Muscle layer of colon (tissue), 2 donors: ENCODE measurements at regions not wholly inside any gene's neighbourhood (a gene's known extent, or its start where the extent isn't known, plus 50 kb on each side); places are given as distances from the start of the nearest gene placed in this dataset.

Experiments
- H3K27ac ChIP-seq: one replicate; pipeline ENCODE4 v1.7.0; 2013; ENCODE audit warnings: low read depth, mild to moderate bottlenecking, low read length, moderate library complexity
- H3K27me3 ChIP-seq, 2 donors: one replicate each; pipeline ENCODE4 v1.7.0; 2013; ENCODE audit warnings: low read length in 2 of 2, mild to moderate bottlenecking in 2 of 2; ENCODE audit not compliant: insufficient read depth in 2 of 2, control insufficient read depth in 1 of 2
- H3K36me3 ChIP-seq: one replicate; pipeline ENCODE4 v1.7.0; 2013; ENCODE audit warnings: mild to moderate bottlenecking, low read length; ENCODE audit not compliant: insufficient read depth
- H3K4me1 ChIP-seq: one replicate; pipeline ENCODE4 v1.7.0; 2013; ENCODE audit warnings: mild to moderate bottlenecking, low read length; ENCODE audit not compliant: insufficient read depth
- H3K4me3 ChIP-seq, 2 donors: one replicate each; pipeline ENCODE4 v1.7.0; 2013; ENCODE audit warnings: low read length in 2 of 2, low read depth in 1 of 2, mild to moderate bottlenecking in 1 of 2, moderate library complexity in 1 of 2
- H3K9ac ChIP-seq: one replicate; pipeline ENCODE4 v1.7.0; 2013; ENCODE audit warnings: low read length
- H3K9me3 ChIP-seq: one replicate; pipeline ENCODE4 v1.7.0; 2013; ENCODE audit warnings: mild to moderate bottlenecking, low read length
- donor health status: abdominal sarcoma.
- donor health status: Adenocarcinoma of cecum.

- Histone ChIP-seq H3K4me3 (no peak overlapping the region), H3K9me3 (no peaks in the 10 kb centered on the region), H3K36me3 (no peaks in the 10 kb centered on the region), H3K27ac (no peak overlapping the region), H3K27me3 (no peaks in the 10 kb centered on the region), H3K9ac (no peak overlapping the region), H3K4me1 (no peaks in the 10 kb centered on the region)
These were observed 70.1 kb upstream of the NRIP1 start for GRCh38 chr21:15134701-15135470.

GRCh38 chr21:15135867-15136629 lies 71.2 kb upstream of the NRIP1 start:
- Histone ChIP-seq H3K9ac (no peak overlapping the region), H3K27ac (no peak overlapping the region), H3K36me3 (no peaks in the 10 kb centered on the region), H3K9me3 (no peaks in the 10 kb centered on the region), H3K4me1 (no peaks in the 10 kb centered on the region), H3K4me3 (no peak overlapping the region), H3K27me3 (no peaks in the 10 kb centered on the region)

DNA sequence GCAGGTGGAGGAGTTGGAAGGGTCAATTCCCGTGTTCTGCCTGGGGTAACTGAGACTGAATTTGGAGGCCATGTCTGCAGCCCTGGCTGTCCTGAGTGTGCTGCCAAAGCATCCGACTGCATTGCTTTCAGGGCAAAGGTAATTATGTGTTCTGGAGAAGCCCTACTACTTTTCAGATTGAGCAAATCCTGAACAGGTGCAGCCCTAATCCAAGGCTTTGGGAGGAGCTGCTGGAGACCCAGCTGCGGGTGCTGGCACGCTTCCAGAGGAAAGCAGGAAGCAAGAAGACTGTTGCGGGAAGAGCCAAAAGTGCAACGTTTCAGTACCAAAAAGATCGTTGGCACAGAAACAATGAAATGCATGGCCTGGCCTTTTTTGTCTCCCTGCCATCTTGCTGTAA lies 73.7 kb upstream of the NRIP1 start:
- Histone ChIP-seq H3K4me3 (no peak overlapping the region), H3K27ac (no peak overlapping the region), H3K4me1 (no peaks in the 10 kb centered on the region), H3K9ac (no peak overlapping the region), H3K36me3 (no peaks in the 10 kb centered on the region), H3K9me3 (no peaks in the 10 kb centered on the region), H3K27me3 (no peaks in the 10 kb centered on the region)

DNA sequence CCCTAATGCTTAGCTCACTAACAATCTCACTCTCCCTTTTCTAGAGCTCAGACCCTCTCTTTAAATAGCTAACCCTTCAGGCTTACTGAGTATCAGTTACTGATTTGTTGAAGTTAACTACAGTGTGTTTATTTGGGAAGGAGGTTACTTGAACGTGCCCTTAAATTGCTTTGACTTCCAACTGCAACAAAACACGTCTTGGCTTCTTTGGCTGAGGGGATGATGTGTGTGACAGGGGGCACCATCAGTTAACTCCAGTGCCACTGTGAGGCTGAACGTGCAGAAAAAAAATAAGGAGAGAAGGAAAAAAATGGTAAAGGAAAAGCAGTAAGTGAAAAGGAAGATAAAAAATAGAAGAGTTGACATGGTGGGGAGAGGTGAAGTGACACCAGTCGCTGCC lies 75.1 kb upstream of the NRIP1 start:
- Histone ChIP-seq H3K4me1 (no peaks in the 10 kb centered on the region), H3K27me3 (no peaks in the 10 kb centered on the region), H3K9me3 (no peaks in the 10 kb centered on the region), H3K4me3 (no peak overlapping the region), H3K36me3 (no peaks in the 10 kb centered on the region), H3K27ac (no peak overlapping the region), H3K9ac (no peak overlapping the region)

DNA sequence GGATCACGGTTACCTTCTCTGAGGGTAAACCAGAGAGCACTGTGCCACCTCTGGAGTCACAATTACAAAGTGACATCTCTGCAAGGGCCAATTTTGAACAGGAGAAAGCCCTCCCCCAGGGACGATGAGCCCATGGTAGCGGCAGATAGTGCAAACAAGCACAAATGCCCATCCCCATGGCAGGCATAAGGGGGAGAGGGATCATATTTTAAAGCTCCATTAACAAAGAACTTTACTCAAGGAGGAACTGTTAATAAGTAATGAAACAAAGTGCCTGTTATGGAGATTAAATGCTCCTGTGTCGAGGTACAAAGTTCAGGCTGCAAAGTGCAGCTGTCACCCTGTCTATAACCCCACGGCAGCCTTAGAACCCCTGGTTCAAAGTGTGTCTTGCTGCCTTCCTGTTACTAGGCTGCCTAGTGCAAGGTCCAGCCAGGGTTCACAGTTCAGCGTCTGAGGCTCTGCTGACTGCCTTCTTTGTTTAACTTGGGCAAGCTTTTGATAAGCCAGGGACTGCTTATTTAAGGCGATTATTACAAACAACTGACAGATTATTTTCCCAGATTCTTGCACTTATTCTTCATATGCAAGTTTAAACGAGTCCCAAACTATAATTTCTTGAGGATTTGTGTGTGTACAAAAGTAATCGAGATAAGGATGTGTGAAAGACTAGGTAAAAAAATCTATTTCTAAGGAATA lies 75.7 kb upstream of the NRIP1 start:
- no peaks in the 10 kb centered on the region for H3K36me3 ChIP-seq
- H3K4me3 ChIP-seq, result no peak overlapping the region
- no peak overlapping the region for H3K27ac ChIP-seq
- no peaks in the 10 kb centered on the region for H3K4me1 ChIP-seq
- no peaks in the 10 kb centered on the region for H3K9me3 ChIP-seq
- no peaks in the 10 kb centered on the region for H3K27me3 ChIP-seq
- no peak overlapping the region for H3K9ac ChIP-seq

- Histone ChIP-seq H3K36me3 (no peaks in the 10 kb centered on the region), H3K27ac (no peak overlapping the region), H3K27me3 (no peaks in the 10 kb centered on the region), H3K9ac (no peak overlapping the region), H3K9me3 (no peaks in the 10 kb centered on the region), H3K4me1 (no peaks in the 10 kb centered on the region), H3K4me3 (no peak overlapping the region)
These were observed 76.6 kb upstream of the NRIP1 start for GRCh38 chr21:15141261-15141970.

DNA sequence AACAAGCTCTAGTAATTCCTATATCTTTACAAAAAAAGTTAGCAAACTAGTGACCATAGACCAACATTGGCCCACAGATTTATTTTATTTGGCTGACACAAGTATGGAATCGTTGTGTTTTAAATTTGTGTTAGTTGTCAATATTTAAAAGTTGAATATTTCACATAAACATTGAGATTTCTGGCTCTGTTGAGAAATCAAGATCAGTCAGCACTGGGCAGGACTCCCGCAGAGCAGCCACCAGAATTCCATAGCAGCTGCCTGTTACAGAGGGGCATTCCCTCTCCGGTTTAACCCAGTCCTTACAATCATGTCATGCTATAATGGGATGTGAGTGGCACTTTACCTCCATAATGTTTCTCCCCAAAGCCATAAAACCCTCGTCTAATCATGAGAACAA lies 79.2 kb upstream of the NRIP1 start:
- Histone ChIP-seq H3K27me3 (no peaks in the 10 kb centered on the region), H3K9ac (no peak overlapping the region), H3K27ac (no peak overlapping the region), H3K4me1 (no peaks in the 10 kb centered on the region), H3K36me3 (no peaks in the 10 kb centered on the region), H3K9me3 (no peaks in the 10 kb centered on the region), H3K4me3 (no peak overlapping the region)

- no peak overlapping the region for H3K9ac ChIP-seq
- no peak overlapping the region for H3K27ac ChIP-seq
- H3K36me3 ChIP-seq, result no peaks in the 10 kb centered on the region
- no peaks in the 10 kb centered on the region for H3K9me3 ChIP-seq
- no peaks in the 10 kb centered on the region for H3K4me1 ChIP-seq
- H3K27me3 ChIP-seq, result no peaks in the 10 kb centered on the region
- no peak overlapping the region for H3K4me3 ChIP-seq
These were observed 83.6 kb upstream of the NRIP1 start for GRCh38 chr21:15148437-15148836.

DNA sequence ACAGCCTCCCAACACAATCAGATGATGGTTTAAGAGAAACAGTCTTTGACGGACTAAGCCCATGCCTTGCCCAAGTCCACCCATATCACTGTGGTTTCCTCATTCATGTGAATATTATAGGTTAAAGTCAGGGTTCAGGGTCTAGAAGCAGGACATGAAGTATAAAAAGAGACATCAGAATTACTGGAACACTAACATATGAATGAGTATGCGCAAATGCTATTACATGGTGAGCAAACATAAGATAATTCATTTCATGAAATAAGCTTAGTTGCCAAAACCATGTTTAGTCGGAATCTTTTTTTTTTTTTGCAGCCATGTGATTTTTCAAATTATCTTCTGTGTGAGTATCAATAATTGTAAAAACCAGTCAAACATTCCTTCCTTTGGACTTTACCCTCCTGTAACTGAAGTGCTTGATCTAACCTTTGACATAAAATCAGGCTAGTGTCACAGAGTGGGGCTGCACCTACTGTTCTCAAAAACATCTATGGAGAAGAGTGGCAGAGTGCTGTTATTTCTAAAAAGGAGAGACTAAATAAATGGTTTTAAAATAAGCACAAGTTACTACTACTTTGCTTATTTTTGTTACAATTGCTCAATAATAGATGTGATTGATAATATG lies 84.9 kb upstream of the NRIP1 start:
- H3K4me1 ChIP-seq, result no peaks in the 10 kb centered on the region
- H3K9ac ChIP-seq, result no peak overlapping the region
- no peak overlapping the region for H3K27ac ChIP-seq
- no peaks in the 10 kb centered on the region for H3K27me3 ChIP-seq
- no peaks in the 10 kb centered on the region for H3K36me3 ChIP-seq
- H3K9me3 ChIP-seq, result no peaks in the 10 kb centered on the region
- H3K4me3 ChIP-seq, result no peak overlapping the region

- H3K27ac ChIP-seq, result no peak overlapping the region
- no peaks in the 10 kb centered on the region for H3K36me3 ChIP-seq
- no peaks in the 10 kb centered on the region for H3K4me1 ChIP-seq
- H3K4me3 ChIP-seq, result no peak overlapping the region
- H3K27me3 ChIP-seq, result no peaks in the 10 kb centered on the region
- H3K9me3 ChIP-seq, result no peaks in the 10 kb centered on the region
- H3K9ac ChIP-seq, result no peak overlapping the region
These were observed 86.7 kb upstream of the NRIP1 start for GRCh38 chr21:15151385-15152103.
